ENCODE measurements at regions not wholly inside any gene's neighbourhood (a gene's known extent, or its start where the extent isn't known, plus 50 kb on each side); places are given as distances from the start of the nearest gene placed in this dataset.

GRCh38 chr10:130986846-130987245 lies 324.7 kb downstream of the TCERG1L start:
- DNase-seq: no peak
- Histone ChIP-seq H3K36me3 (ENCODE audit: low read depth, low read length) (no peaks in the 10 kb centered on the region), H3K4me3 (ENCODE audit: low read length) (no peak overlapping the region), H3K9me3 (ENCODE audit: low read length) (no peaks in the 10 kb centered on the region), H3K9ac (ENCODE audit: low read length) (no peak overlapping the region), H3K9me2 (replicated peaks; ENCODE audit: low read length) (no peaks in the 10 kb centered on the region), H3K27me3 (ENCODE audit: low read length) (no peaks in the 10 kb centered on the region), H3K27ac (ENCODE audit: low read length) (no peak overlapping the region), H3K4me1 (ENCODE audit: insufficient read depth, low read length) (no peaks in the 10 kb centered on the region), H3K79me2 (ENCODE audit: low read length) (no peaks in the 10 kb centered on the region), H4K20me1 (ENCODE audit: low read length) (no peaks in the 10 kb centered on the region), H3F3A (ENCODE audit: low read length, unreplicated experiment) (no peaks in the 10 kb centered on the region), H3K4me2 (ENCODE audit: low read length) (no peak overlapping the region), H2AFZ (ENCODE audit: low read length) (no peak overlapping the region)
- TF ChIP-seq EZH2phosphoT487 (IDR thresholded peaks at IDR 0.05; ENCODE audit: borderline replicate concordance, low read length) (no peak), EZH2 (IDR thresholded peaks at IDR 0.05; ENCODE audit: low read length, unreplicated experiment) (no peak)
- TF ChIP-seq, protein P1, sequence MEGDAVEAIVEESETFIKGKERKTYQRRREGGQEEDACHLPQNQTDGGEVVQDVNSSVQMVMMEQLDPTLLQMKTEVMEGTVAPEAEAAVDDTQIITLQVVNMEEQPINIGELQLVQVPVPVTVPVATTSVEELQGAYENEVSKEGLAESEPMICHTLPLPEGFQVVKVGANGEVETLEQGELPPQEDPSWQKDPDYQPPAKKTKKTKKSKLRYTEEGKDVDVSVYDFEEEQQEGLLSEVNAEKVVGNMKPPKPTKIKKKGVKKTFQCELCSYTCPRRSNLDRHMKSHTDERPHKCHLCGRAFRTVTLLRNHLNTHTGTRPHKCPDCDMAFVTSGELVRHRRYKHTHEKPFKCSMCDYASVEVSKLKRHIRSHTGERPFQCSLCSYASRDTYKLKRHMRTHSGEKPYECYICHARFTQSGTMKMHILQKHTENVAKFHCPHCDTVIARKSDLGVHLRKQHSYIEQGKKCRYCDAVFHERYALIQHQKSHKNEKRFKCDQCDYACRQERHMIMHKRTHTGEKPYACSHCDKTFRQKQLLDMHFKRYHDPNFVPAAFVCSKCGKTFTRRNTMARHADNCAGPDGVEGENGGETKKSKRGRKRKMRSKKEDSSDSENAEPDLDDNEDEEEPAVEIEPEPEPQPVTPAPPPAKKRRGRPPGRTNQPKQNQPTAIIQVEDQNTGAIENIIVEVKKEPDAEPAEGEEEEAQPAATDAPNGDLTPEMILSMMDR (conservative IDR thresholded peaks at IDR 0.05; ENCODE audit: low read depth, low read length): no peak
- POLR2A ChIA-PET (ENCODE audit: unreplicated experiment): no interaction called here
- intact Hi-C loops (cut with micrococcal nuclease): no loop called here
- CTCF ChIA-PET: no interaction called here
- BruUV-seq (replicated peaks): no TSS peak
- ATAC-seq: no peak

- H3K79me2 ChIP-seq (ENCODE audit: low read length): no peaks in the 10 kb centered on the region
- DNase-seq (no peak), ATAC-seq (no peak)
- no peaks in the 10 kb centered on the region for H3K27me3 ChIP-seq (ENCODE audit: low read length)
- no peak overlapping the region for H3K4me3 ChIP-seq (ENCODE audit: low read length)
- H3K4me2 ChIP-seq (ENCODE audit: low read length): no peak overlapping the region
- ChIA-PET POLR2A (ENCODE audit: unreplicated experiment) (no interaction called here), CTCF (no interaction called here)
- no peak overlapping the region for H3K9ac ChIP-seq (ENCODE audit: low read length)
- H4K20me1 ChIP-seq (ENCODE audit: low read length): no peaks in the 10 kb centered on the region
- H3K9me3 ChIP-seq (ENCODE audit: low read length): no peaks in the 10 kb centered on the region
- no peaks in the 10 kb centered on the region for H3K9me2 ChIP-seq (replicated peaks; ENCODE audit: low read length)
- no peaks in the 10 kb centered on the region for H3K36me3 ChIP-seq (ENCODE audit: low read depth, low read length)
- TF ChIP-seq EZH2 (IDR thresholded peaks at IDR 0.05; ENCODE audit: low read length, unreplicated experiment) (no peak), EZH2phosphoT487 (IDR thresholded peaks at IDR 0.05; ENCODE audit: borderline replicate concordance, low read length) (no peak)
- TF ChIP-seq, protein P1 (conservative IDR thresholded peaks at IDR 0.05; ENCODE audit: low read depth, low read length): no peak
- BruUV-seq (replicated peaks): no TSS peak
- no peak overlapping the region for H2AFZ ChIP-seq (ENCODE audit: low read length)
- H3K27ac ChIP-seq (ENCODE audit: low read length): no peak overlapping the region
- no peaks in the 10 kb centered on the region for H3K4me1 ChIP-seq (ENCODE audit: insufficient read depth, low read length)
- H3F3A ChIP-seq (ENCODE audit: low read length, unreplicated experiment): no peaks in the 10 kb centered on the region
- intact Hi-C loops (cut with micrococcal nuclease): no loop called here
Measured at GRCh38 chr10:130987401-130987800, 324.1 kb downstream of the TCERG1L start.

DNA sequence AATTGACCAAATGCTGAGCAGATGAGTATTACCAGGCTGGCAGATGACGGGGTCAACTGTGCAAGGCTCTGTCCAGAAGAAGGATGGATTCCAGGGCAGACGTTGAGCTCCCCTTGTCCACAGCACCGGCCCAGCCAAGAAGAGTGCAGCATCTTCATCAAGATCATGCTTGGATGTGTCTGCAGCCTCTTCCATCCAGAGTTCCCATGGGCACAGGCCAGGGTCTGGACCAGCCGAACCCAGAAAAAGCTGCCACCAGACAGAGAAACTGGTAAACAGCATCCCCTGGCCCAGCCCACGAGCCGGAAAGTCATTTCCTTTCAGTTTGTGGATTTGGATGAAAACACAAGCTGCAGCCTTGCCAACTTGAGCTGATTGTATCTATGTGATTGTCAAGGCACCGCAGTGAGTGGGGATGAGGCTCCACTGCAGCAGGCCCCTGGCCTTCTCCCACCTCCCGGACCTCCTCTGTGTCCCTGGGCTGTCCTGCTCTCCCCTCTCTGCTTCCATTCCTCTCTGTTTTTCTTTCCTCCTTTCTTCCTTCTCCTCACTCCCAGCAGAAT lies 321.8 kb downstream of the TCERG1L start:
- H3K9me2 ChIP-seq (replicated peaks; ENCODE audit: low read length): no peaks in the 10 kb centered on the region
- intact Hi-C loops (cut with micrococcal nuclease): no loop called here
- H3K27me3 ChIP-seq (ENCODE audit: low read length): no peaks in the 10 kb centered on the region
- H3F3A ChIP-seq (ENCODE audit: low read length, unreplicated experiment): no peaks in the 10 kb centered on the region
- no peaks in the 10 kb centered on the region for H4K20me1 ChIP-seq (ENCODE audit: low read length)
- ChIA-PET CTCF (no interaction called here), POLR2A (ENCODE audit: unreplicated experiment) (no interaction called here)
- no peaks in the 10 kb centered on the region for H3K9me3 ChIP-seq (ENCODE audit: low read length)
- H3K79me2 ChIP-seq (ENCODE audit: low read length): no peaks in the 10 kb centered on the region
- no peaks in the 10 kb centered on the region for H3K4me1 ChIP-seq (ENCODE audit: insufficient read depth, low read length)
- DNase-seq: no peak
- no peak overlapping the region for H3K4me3 ChIP-seq (ENCODE audit: low read length)
- no peak overlapping the region for H3K27ac ChIP-seq (ENCODE audit: low read length)
- no peaks in the 10 kb centered on the region for H3K36me3 ChIP-seq (ENCODE audit: low read depth, low read length)
- no TSS peak for BruUV-seq (replicated peaks)
- H3K4me2 ChIP-seq (ENCODE audit: low read length): no peak overlapping the region
- H3K9ac ChIP-seq (ENCODE audit: low read length): no peak overlapping the region
- H2AFZ ChIP-seq (ENCODE audit: low read length): no peak overlapping the region
- TF ChIP-seq EZH2 (IDR thresholded peaks at IDR 0.05; ENCODE audit: low read length, unreplicated experiment) (no peak), EZH2phosphoT487 (IDR thresholded peaks at IDR 0.05; ENCODE audit: borderline replicate concordance, low read length) (no peak)
- TF ChIP-seq, protein P1 (conservative IDR thresholded peaks at IDR 0.05; ENCODE audit: low read depth, low read length): no peak
- ATAC-seq: no peak
